Large intestine (tissue), 3 donors: ENCODE measurements at regions not wholly inside any gene's neighbourhood (a gene's known extent, or its start where the extent isn't known, plus 50 kb on each side); places are given as distances from the start of the nearest gene placed in this dataset.

Experiments
- DNase-seq, 2 donors: peaks; one replicate each; pipeline versions ENCODE4 v3.0.0 to v3.0.0-alpha.2; 2013
- H3K27ac ChIP-seq: one replicate; pipeline ENCODE4 v1.5.1; 2013; ENCODE audit warnings: low read length
- H3K27me3 ChIP-seq: 2 replicates; pipeline ENCODE4 v1.6.1; 2013; ENCODE audit warnings: low read length; ENCODE audit not compliant: control insufficient read depth, insufficient read depth
- H3K36me3 ChIP-seq: 2 replicates; pipeline ENCODE4 v1.6.1; 2013; ENCODE audit warnings: low read length; ENCODE audit not compliant: control insufficient read depth, insufficient read depth
- H3K4me1 ChIP-seq: one replicate; pipeline ENCODE4 v1.6.1; 2013; ENCODE audit warnings: low read length; ENCODE audit not compliant: control insufficient read depth, insufficient read depth
- H3K4me3 ChIP-seq: one replicate; pipeline ENCODE4 v1.5.1; 2013; ENCODE audit warnings: low read length
- H3K9me3 ChIP-seq: one replicate; pipeline ENCODE4 v1.6.1; 2013; ENCODE audit warnings: mild to moderate bottlenecking, low read depth, low read length, moderate library complexity; ENCODE audit not compliant: control insufficient read depth
- WGBS: methylation state at CpG from one replicate; pipeline ENCODE4 v1.1.5; 2013; ENCODE audit warnings: low lambda C conversion rate; ENCODE audit not compliant: insufficient coverage; 5-methylcytosine and 5-hydroxymethylcytosine counted together

DNA sequence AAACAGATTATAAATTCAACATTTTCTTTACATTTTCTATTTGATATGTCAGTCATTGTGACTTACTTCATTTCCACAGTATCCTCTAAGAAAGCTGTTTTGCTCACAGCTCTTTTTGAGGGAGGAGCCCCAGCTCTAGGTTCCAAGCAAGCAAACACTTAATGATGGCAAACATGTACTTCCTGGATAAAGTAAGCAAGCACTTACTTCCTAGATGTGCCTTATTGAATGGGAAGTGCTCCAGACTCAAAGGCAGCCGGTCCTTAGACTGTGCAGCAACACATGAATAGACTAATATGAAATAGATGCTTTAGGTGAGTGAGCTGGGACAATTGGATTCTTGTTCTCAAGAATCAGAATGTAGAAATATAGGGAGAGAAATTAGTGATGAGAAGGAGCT, 2149.8 kb upstream of the PIK3C3 start:
- Histone ChIP-seq H3K4me1 (no peaks in the 10 kb centered on the region), H3K36me3 (no peaks in the 10 kb centered on the region), H3K9me3 (no peaks in the 10 kb centered on the region), H3K27me3 (no peaks in the 10 kb centered on the region), H3K4me3 (no peak overlapping the region), H3K27ac (no peak overlapping the region)
- 50% methylated on average over 1 of the region's 1 CpG for WGBS
- DNase-seq, result no peak

DNA sequence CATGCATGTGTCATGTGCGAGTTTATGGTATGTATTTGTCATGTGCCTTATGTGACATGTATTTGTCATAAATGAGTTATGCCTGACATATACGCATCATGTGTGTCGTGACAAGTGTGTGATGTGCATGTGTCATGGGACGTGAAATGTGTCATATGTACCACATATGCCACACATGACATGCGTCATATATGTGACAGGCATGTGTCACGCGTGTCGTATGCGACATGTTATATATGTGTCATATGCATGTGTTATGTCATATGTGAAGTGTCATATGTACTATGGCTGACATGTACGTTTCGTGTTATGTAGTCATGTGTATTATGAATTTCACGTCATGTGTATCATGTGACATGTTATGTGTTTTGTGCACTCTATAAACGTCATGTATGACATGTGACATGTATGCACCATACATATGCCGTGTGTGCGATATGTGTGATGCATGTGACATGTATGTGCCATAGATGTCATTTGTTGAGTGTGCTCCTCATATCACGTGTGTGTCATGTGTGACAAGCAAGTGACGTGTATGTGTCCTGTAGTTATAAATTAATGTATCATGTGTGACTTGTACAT, 2152.3 kb upstream of the PIK3C3 start:
- no peak for DNase-seq
- Histone ChIP-seq H3K9me3 (no peaks in the 10 kb centered on the region), H3K27ac (no peak overlapping the region), H3K36me3 (no peaks in the 10 kb centered on the region), H3K4me3 (no peak overlapping the region), H3K4me1 (no peaks in the 10 kb centered on the region), H3K27me3 (no peaks in the 10 kb centered on the region)
- no CpG with 5 or more reads among the region's 17 CpGs for WGBS

DNA sequence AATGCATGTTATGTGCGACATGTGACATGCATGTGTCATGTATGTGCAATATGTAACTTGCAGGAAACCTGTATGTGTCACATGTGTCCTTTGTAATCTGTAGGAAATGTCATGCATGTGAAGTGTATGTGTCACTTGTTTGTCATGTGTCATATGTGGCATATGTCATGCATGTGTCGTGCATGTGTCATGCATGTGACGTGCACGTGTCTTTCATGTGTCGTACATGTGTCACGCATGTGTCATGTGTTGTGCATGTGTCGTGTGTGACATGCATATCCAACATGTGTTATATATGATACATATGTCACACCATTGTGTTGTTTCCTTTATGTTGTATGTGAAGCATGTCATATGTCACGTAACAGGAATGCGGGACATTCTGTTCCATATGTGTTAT, 2153.2 kb upstream of the PIK3C3 start:
- no peak for DNase-seq
- Histone ChIP-seq H3K36me3 (no peaks in the 10 kb centered on the region), H3K4me3 (no peak overlapping the region), H3K9me3 (no peaks in the 10 kb centered on the region), H3K27ac (no peak overlapping the region), H3K27me3 (no peaks in the 10 kb centered on the region), H3K4me1 (no peaks in the 10 kb centered on the region)
- WGBS, result no CpG with 5 or more reads among the region's 9 CpGs

DNA sequence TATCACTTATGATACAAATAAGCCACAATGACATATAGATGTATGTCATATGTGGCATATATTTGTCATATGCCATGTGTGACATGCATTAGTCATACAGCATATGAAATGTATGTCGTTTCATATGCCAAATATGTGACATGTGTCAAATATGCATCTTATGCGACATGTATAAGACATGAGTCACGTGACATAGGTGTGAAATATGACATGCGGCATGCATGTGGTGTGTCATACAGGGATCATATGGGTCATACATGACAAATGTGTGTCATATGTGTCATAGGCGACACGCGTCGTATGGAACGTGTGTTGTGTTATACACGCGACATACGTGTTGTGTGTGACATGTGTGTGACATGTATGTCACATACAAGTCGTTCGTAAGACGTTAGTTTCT, 2154.0 kb upstream of the PIK3C3 start:
- no peak for DNase-seq
- H3K4me1 ChIP-seq, result peaks cover 2% of the 10 kb centered on the region
- no peak overlapping the region for H3K4me3 ChIP-seq
- no peaks in the 10 kb centered on the region for H3K36me3 ChIP-seq
- H3K27ac ChIP-seq, result no peak overlapping the region
- H3K9me3 ChIP-seq, result no peaks in the 10 kb centered on the region
- H3K27me3 ChIP-seq, result no peaks in the 10 kb centered on the region
- 90% methylated on average over 2 of the region's 15 CpGs for WGBS

DNA sequence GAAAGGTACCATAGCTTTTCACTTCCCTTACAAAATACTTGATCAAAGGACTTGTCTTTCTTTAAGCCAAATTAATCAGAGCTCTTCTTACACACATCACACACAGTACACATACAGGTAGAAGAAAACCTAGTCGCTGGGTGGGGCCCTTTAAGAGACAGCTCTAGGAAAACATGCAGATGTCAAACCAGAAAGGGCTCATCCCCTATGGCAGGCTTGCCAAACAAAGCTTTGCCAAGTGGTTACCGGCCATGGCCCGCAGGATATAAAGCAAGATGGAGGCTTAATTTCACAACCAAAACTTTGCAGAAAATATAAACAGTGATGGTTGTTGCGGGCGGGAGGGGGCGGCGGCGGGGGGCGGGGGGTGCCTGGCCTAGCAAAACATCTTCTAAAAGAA, 2156.0 kb upstream of the PIK3C3 start:
- H3K9me3 ChIP-seq, result no peaks in the 10 kb centered on the region
- H3K27ac ChIP-seq, result no peak overlapping the region
- H3K36me3 ChIP-seq, result no peaks in the 10 kb centered on the region
- H3K4me1 ChIP-seq, result peaks cover 12% of the 10 kb centered on the region
- H3K27me3 ChIP-seq, result no peaks in the 10 kb centered on the region
- DNase-seq, result peak in 1 of 2 donors; percentile 34
- H3K4me3 ChIP-seq, result peak overlapping the region; percentile 76
- no CpG with 5 or more reads among the region's 9 CpGs for WGBS

DNA sequence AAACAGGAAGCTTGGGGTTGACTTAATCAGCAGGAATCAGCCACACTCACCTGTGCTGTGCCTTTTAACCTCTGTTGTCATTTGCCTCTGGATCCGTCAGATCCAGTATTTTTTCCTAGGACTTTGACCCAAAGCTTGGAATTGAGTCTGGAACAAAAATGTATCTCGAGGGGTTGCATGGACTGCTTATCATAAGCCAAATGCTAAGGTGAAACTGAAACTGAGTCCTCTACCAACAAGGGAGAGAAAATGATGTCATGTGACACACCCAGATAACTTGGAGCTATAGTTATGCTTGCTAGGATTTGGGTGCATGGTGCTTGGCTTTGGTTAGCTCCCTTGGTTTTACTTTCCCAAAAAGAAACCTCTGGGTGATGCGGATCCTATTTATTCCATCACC, 2158.6 kb upstream of the PIK3C3 start:
- no CpG with 5 or more reads among the region's 3 CpGs for WGBS
- Histone ChIP-seq H3K9me3 (no peaks in the 10 kb centered on the region), H3K27ac (peak overlapping the region; percentile 85), H3K4me3 (peak overlapping the region; percentile 11), H3K27me3 (no peaks in the 10 kb centered on the region), H3K36me3 (no peaks in the 10 kb centered on the region), H3K4me1 (peaks cover 12% of the 10 kb centered on the region)
- peak; percentile 78 to 93 for DNase-seq

DNA sequence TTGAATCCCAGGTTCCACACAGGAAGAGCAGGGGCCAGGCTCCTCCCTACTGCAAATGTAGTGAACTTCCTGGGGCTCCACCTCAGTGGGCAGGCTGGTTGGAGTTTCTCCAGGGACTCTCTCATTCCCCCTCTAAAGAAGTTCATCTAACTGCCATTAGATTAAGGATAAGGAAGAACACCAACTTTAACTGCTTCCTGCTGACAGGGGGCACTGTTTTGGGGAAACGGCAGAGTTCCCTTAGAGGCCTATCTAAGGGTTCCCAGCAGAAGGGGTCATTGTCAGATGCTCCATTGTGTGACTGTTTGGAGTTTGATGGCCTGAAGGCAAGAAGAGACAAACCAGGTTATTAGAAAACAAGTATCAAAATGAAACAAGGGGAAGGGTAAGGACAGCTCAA, 2159.7 kb upstream of the PIK3C3 start:
- Histone ChIP-seq H3K4me3 (no peak overlapping the region), H3K36me3 (no peaks in the 10 kb centered on the region), H3K27me3 (no peaks in the 10 kb centered on the region), H3K27ac (peak overlapping the region; percentile 85), H3K4me1 (peaks cover 12% of the 10 kb centered on the region), H3K9me3 (no peaks in the 10 kb centered on the region)
- WGBS, result no CpG with 5 or more reads among the region's 1 CpG
- no peak for DNase-seq

DNA sequence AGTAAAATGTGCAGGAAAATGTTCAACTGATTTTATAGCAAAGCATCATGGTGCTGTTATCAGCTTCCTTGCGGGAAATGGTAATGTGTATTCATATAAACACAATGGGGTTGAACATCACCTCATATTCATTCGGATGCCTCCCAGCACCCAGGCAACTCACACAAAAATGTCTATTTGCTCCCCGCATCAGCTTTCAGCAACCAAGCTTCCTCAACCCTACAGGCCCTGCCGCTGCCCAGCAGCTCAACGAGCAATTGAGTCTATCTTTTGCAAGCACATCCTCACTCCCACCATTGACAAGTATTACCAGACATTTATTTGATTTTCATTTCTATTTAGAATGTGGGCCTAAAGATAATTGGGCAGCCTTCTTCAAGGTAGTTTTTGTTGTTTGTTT, 2161.4 kb upstream of the PIK3C3 start:
- H3K4me3 ChIP-seq, result no peak overlapping the region
- 94% methylated on average over 2 of the region's 5 CpGs for WGBS
- DNase-seq, result no peak
- H3K36me3 ChIP-seq, result no peaks in the 10 kb centered on the region
- no peak overlapping the region for H3K27ac ChIP-seq
- H3K4me1 ChIP-seq, result peaks cover 12% of the 10 kb centered on the region
- no peaks in the 10 kb centered on the region for H3K9me3 ChIP-seq
- H3K27me3 ChIP-seq, result no peaks in the 10 kb centered on the region

DNA sequence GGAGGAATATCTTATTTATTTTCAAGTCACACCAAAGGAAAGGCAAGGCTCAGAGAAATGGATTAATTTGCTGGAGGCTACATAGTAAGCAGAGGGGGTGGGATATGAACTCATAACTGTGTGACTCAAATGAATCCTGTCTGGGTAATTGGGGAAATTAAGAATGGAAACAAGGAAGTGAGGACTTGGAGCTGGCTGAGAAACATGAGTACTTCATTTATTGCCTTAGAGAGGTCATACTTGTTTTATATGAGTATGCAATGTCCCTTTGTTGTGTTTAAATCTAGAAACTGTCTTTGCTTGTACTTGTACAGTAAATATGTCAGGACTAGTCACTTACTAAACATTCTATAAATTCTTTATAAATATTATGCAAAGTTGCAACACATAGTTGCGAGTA, 2166.7 kb upstream of the PIK3C3 start:
- no peak overlapping the region for H3K27ac ChIP-seq
- no peaks in the 10 kb centered on the region for H3K36me3 ChIP-seq
- H3K4me3 ChIP-seq, result no peak overlapping the region
- no peak for DNase-seq
- H3K27me3 ChIP-seq, result no peaks in the 10 kb centered on the region
- H3K9me3 ChIP-seq, result no peaks in the 10 kb centered on the region
- H3K4me1 ChIP-seq, result peaks cover 2% of the 10 kb centered on the region
- WGBS, result 100% methylated on average over 1 of the region's 1 CpG

DNA sequence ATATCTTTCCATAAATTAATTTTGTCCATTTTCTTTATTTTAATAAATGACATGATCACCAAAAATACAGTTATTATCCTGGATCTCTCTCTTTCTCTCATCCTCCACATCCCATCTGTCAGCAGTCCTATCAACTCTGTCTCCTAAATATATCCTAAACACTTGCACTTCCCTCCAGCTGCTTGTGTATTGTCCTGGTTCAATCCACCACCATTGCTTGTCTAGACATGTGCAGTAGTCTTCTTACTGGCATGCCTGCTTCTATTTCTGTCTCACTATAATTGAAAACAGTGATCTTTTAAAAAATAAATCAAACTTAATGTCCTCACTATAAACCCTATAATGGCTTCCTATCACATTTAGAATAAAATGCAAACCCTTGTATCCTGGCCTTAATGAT, 2168.6 kb upstream of the PIK3C3 start:
- no peak overlapping the region for H3K4me3 ChIP-seq
- no peak overlapping the region for H3K27ac ChIP-seq
- no peaks in the 10 kb centered on the region for H3K9me3 ChIP-seq
- H3K4me1 ChIP-seq, result peaks cover 2% of the 10 kb centered on the region
- H3K27me3 ChIP-seq, result no peaks in the 10 kb centered on the region
- DNase-seq, result no peak
- no peaks in the 10 kb centered on the region for H3K36me3 ChIP-seq

DNA sequence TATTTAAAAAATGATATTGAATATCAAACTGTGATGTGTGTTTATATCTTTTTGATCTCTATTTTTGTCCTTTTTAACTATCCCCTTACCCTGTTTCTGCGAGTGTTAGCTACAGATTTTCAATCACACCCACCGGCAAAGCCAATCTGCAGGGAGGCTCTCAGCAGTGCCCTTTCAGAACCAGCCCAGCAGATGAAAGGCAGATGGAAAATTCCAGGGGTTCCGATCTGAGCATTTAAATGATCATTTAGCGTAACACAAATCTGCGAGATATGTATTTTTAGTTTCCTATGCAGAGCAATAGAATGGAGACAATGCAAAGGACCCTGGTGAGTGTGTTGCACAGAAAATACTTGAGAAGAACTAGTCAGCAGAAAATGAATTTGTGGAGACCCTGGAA, 2170.5 kb upstream of the PIK3C3 start:
- 100% methylated on average over 2 of the region's 5 CpGs for WGBS
- Histone ChIP-seq H3K9me3 (no peaks in the 10 kb centered on the region), H3K27ac (no peak overlapping the region), H3K36me3 (no peaks in the 10 kb centered on the region), H3K4me1 (peaks cover 2% of the 10 kb centered on the region), H3K27me3 (no peaks in the 10 kb centered on the region), H3K4me3 (no peak overlapping the region)
- no peak for DNase-seq
